Keratinocyte (primary cell): ENCODE measurements at regions not wholly inside any gene's neighbourhood (a gene's known extent, or its start where the extent isn't known, plus 50 kb on each side); places are given as distances from the start of the nearest gene placed in this dataset.

Experiments
- EZH2 ChIP-seq: IDR thresholded peaks from one replicate; pipeline ENCODE4 v1.6.1; 2012; ENCODE audit warnings: inconsistent platforms, mild to moderate bottlenecking, low read length, moderate library complexity
- TF ChIP-seq, protein P1 (sequence below), 3 experiments: IDR thresholded peaks in 1 of 3; conservative IDR thresholded peaks in 1 of 3; optimal IDR thresholded peaks in 1 of 3; 2 replicates in 2 of 3; 3 replicates in 1 of 3; pipeline versions ENCODE3 to v1.5.1; 2011; ENCODE audit warnings: low read length in 3 of 3, mild to moderate bottlenecking in 3 of 3, moderate library complexity in 2 of 3, control low read depth in 1 of 3, inconsistent platforms in 1 of 3; ENCODE audit not compliant: insufficient read depth in 2 of 3; ENCODE audit errors: extremely low read depth in 1 of 3

DNA sequence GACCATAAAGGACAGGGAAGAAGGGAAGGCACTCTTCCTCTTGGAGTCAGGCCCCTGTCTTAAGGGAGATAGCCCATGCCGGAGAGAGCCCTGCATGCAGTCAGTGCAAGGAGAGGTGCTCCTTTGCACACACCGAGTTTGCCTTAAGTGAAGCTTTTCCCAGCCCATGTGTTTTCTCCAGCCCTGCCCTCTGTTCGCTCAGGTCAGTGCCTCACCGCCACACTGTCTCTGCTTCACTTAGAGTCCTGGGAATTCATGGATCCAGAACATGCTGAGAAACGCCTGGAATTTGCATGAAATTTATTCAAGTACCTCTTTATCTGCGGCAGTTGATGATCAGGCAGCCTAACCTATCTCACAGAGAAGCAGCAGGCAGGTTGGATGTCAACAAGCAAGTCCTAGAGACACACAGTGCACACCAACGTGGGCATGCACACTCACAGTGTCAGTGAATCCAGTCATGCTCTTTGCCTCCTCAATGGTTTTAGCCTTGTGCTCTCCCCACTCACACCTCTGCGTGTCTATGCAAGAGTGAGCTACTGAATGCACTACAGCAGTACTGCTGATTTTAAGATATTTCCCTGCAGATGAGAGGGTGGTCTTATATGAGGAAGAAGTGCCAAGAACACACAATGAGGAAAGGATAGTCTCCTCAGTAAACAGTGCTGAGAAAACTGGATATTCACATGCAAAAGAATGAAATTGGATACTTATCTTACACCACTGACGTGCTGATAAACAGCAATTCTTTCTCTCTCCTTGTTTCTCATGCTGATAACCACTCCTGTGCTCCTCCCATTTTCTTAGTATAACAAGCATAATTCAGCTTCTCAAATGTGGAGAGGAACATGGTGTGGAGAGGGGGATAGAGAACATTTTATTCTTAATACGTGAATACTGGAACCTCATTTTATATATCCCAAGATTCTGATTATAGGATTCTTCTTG lies 295.1 kb upstream of the CDYL start:
- TF ChIP-seq, protein P1, sequence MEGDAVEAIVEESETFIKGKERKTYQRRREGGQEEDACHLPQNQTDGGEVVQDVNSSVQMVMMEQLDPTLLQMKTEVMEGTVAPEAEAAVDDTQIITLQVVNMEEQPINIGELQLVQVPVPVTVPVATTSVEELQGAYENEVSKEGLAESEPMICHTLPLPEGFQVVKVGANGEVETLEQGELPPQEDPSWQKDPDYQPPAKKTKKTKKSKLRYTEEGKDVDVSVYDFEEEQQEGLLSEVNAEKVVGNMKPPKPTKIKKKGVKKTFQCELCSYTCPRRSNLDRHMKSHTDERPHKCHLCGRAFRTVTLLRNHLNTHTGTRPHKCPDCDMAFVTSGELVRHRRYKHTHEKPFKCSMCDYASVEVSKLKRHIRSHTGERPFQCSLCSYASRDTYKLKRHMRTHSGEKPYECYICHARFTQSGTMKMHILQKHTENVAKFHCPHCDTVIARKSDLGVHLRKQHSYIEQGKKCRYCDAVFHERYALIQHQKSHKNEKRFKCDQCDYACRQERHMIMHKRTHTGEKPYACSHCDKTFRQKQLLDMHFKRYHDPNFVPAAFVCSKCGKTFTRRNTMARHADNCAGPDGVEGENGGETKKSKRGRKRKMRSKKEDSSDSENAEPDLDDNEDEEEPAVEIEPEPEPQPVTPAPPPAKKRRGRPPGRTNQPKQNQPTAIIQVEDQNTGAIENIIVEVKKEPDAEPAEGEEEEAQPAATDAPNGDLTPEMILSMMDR (optimal IDR thresholded peaks at IDR 0.05 in 1 of 3, IDR thresholded peaks at IDR 0.05 in 1 of 3, conservative IDR thresholded peaks at IDR 0.05 in 1 of 3; ENCODE audit: extremely low read depth in 1 of 3, insufficient read depth in 2 of 3, low read length in 3 of 3), result no peak
- TF ChIP-seq EZH2, result no peak
